Central memory CD8-positive, alpha-beta T cell (primary cell): ENCODE measurements at regions not wholly inside any gene's neighbourhood (a gene's known extent, or its start where the extent isn't known, plus 50 kb on each side); places are given as distances from the start of the nearest gene placed in this dataset.

ENCODE experiments used
- ATAC-seq: fragments of 150-1000 bp; cut with Tn5 transposase; replicated peaks from 2 replicates; pipeline ENCODE4 v1.10.0; 2022; ENCODE audit warnings: mild to moderate bottlenecking, moderate FRiP score, moderate number of reproducible peaks; ENCODE audit not compliant: poor library complexity, severe bottlenecking; ENCODE audit errors: extremely low read depth
- DNase-seq, 2 donors: peaks; one replicate each; pipeline ENCODE4 v3.0.0; 2021; ENCODE audit warnings: low spot score in 2 of 2
- H3K27ac Mint-ChIP-seq: one replicate; pipeline ENCODE4 v1.8.0; 2022; ENCODE audit warnings: low read depth, mild to moderate bottlenecking, moderate library complexity, mixed read lengths
- H3K27me3 Mint-ChIP-seq: one replicate; pipeline ENCODE4 v1.8.0; 2022; ENCODE audit warnings: mixed read lengths
- H3K36me3 Mint-ChIP-seq: one replicate; pipeline ENCODE4 v1.8.0; 2022; ENCODE audit warnings: mild to moderate bottlenecking, moderate library complexity, mixed read lengths; ENCODE audit not compliant: insufficient read depth
- H3K4me1 Mint-ChIP-seq: one replicate; pipeline ENCODE4 v1.8.0; 2022; ENCODE audit warnings: mixed read lengths
- H3K4me3 Mint-ChIP-seq: one replicate; pipeline ENCODE4 v1.8.0; 2022; ENCODE audit warnings: mild to moderate bottlenecking, moderate library complexity, mixed read lengths
- H3K9me3 Mint-ChIP-seq: one replicate; pipeline ENCODE4 v1.8.0; 2022; ENCODE audit warnings: mixed read lengths

DNA sequence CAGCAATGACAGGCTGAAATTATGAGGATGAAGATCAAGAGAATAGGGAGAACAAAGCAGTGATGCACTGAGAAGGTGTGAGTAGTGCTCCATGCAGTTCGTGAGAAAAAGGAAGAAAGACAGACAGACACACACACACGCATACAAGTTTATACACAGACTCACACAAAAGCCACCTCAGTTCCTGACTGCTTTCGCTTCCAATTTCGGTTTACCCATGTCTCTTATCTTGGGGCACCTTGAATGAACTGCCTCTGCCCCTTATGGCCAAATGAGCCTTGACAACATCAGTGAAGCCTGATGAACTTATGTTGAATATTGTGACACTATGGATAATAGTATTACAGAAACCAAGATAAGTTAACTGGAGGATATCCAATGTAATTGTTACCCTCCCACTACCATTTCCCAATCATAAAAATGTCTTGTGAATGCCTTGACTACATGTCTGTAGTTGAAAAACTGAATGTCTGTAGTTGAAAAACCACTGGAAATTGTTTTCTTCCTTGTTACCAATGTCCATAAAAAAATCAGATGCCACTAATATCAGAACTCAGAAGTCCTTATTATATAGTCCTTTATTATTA, 380.4 kb upstream of the DDHD1 start:
- Mint-ChIP-seq H3K27me3 (no peaks in the 10 kb centered on the region), H3K4me3 (no peak overlapping the region), H3K27ac (no peak overlapping the region), H3K4me1 (no peaks in the 10 kb centered on the region), H3K36me3 (no peaks in the 10 kb centered on the region), H3K9me3 (no peaks in the 10 kb centered on the region)
- ATAC-seq (no peak), DNase-seq (no peak)

DNA sequence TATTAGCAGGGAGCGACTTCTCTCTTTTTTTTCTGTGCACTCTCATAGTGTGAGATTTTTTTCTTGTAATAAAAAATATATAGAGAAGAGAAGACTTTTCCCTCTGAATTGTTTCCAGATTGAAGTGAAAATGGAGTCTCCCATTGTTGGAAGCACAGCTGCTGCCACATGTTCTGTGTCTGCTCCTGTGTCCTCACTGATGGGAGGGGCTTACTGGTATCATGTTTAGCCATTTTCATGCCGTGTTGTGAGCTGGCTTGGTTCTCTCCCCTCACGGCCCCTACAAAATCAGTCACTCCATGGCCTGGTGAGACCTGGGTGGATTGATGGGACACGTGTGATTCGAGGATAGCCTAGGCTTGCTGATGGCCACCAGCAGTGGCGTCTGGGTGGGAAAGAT, 379.7 kb upstream of the DDHD1 start:
- no peaks in the 10 kb centered on the region for H3K27me3 Mint-ChIP-seq
- no peak for DNase-seq
- H3K4me3 Mint-ChIP-seq: no peak overlapping the region
- H3K27ac Mint-ChIP-seq: no peak overlapping the region
- no peak for ATAC-seq
- H3K4me1 Mint-ChIP-seq: no peaks in the 10 kb centered on the region
- H3K9me3 Mint-ChIP-seq: no peaks in the 10 kb centered on the region
- H3K36me3 Mint-ChIP-seq: no peaks in the 10 kb centered on the region

DNA sequence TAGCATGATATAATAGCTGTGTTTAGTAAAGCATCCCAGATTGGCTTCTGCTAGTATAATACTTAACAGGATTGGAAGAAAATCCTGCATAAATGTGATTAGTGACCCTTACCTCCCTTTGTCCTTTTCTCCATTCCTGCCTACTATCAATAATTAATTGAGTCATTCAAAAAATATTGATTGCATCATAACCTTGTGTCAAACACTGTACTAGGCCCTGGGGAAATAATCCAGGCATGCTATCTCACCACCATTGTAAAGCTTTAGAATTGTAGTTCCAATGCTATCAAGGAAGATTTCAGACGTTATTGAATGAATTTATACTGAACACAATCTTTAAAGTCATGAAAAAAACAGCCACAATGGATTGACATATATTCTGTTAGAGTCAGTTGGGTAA, 378.6 kb upstream of the DDHD1 start:
- H3K9me3 Mint-ChIP-seq: peaks cover 6% of the 10 kb centered on the region
- DNase-seq (no peak), ATAC-seq (no peak)
- H3K36me3 Mint-ChIP-seq: no peaks in the 10 kb centered on the region
- no peaks in the 10 kb centered on the region for H3K27me3 Mint-ChIP-seq
- no peak overlapping the region for H3K4me3 Mint-ChIP-seq
- H3K27ac Mint-ChIP-seq: no peak overlapping the region
- no peaks in the 10 kb centered on the region for H3K4me1 Mint-ChIP-seq

DNA sequence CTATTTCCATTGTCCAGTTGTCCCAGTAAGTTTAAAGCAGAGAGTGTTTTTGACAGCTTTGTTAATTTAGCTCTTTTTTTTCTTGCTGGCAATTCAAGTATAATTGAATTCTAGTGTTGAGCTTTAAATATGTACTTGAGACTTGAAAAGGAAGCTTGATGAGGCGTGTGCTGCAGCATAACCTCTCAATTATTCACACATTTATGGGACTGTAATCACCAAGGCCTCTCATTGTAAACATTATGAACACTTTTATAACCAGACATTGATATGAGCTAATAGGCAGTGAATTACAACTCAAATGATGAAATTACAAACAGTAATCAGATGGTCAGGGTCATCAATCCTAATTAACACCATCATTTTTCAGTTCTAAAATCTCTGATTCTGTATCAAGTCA, 378.0 kb upstream of the DDHD1 start:
- Mint-ChIP-seq H3K27ac (no peak overlapping the region), H3K36me3 (no peaks in the 10 kb centered on the region)

DNA sequence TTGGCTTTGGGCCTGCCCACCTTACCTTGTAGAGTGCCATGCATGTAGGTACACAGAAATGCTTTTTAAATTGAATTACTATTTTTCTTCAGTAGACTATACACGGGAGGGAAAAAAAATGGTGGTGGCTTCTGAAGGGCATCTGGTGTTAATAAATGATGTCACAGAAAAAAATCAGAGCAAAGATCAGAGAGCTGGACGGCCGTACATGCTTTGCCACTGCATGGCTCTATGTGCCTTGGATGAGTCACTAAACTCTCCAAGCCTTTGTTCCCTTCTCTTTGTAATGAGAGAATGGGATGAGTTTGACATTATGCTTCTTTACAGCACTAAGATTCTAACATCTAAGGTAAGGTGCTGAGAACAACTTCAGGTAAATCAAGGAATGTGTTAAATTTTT, 376.4 kb upstream of the DDHD1 start:
- no peaks in the 10 kb centered on the region for H3K27me3 Mint-ChIP-seq
- ATAC-seq: no peak
- H3K4me3 Mint-ChIP-seq: no peak overlapping the region
- H3K27ac Mint-ChIP-seq: no peak overlapping the region
- peaks cover 6% of the 10 kb centered on the region for H3K9me3 Mint-ChIP-seq
- no peaks in the 10 kb centered on the region for H3K36me3 Mint-ChIP-seq
- H3K4me1 Mint-ChIP-seq: no peaks in the 10 kb centered on the region
- no peak for DNase-seq

More for the DNA sequence above, 378.0 kb upstream of the DDHD1 start:
- no peaks in the 10 kb centered on the region for H3K27me3 Mint-ChIP-seq
- no peak for ATAC-seq
- H3K4me1 Mint-ChIP-seq: no peaks in the 10 kb centered on the region
- H3K9me3 Mint-ChIP-seq: peaks cover 6% of the 10 kb centered on the region
- H3K4me3 Mint-ChIP-seq: no peak overlapping the region
- no peak for DNase-seq

DNA sequence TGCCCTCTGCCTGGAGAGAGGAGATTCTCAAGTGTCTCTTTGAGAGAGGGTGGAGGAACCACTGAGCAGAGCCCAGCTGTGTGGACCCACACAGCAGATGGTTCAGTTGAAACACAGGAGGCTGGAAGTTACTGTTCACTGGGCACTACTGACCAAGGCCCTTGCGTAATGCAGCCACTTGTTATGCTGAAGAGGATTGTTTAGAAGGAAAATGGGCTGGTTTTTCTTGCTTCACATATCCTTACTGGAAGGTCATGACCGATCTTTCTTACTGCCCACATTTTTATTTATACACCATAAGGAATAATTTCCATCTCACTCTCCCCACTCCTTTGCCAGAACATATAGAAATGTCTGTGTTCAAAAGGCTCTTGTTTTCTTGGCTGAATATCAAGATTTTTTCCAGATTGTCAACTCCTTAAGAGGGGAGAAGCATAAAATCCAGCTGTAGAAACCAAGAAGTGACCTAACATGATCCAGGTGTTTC, 375.1 kb upstream of the DDHD1 start:
- H3K27me3 Mint-ChIP-seq: no peaks in the 10 kb centered on the region
- DNase-seq (no peak), ATAC-seq (no peak)
- H3K9me3 Mint-ChIP-seq: peaks cover 6% of the 10 kb centered on the region
- no peaks in the 10 kb centered on the region for H3K36me3 Mint-ChIP-seq
- no peaks in the 10 kb centered on the region for H3K4me1 Mint-ChIP-seq
- H3K4me3 Mint-ChIP-seq: no peak overlapping the region
- H3K27ac Mint-ChIP-seq: no peak overlapping the region

DNA sequence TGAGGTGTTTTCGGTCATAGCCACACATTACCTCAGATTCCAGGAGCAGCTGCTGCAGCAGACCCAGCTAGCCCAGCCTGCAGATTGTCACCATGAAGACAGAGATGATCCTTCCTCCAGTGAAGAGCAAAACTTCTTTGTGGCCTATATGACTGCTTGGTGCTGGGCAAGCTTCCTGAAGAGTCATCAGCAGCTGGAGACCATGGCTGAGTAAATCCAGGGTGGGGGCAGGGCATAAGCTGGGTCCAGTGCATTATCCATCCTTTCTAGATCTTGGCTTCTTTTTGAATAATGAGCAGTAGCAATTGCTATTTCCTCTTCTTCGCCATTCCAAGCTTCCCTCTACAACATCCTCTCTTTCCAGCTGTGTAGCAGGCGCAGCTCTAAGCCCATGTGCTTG, 373.1 kb upstream of the DDHD1 start:
- H3K9me3 Mint-ChIP-seq: peaks cover 10% of the 10 kb centered on the region
- no peaks in the 10 kb centered on the region for H3K36me3 Mint-ChIP-seq
- no peak overlapping the region for H3K4me3 Mint-ChIP-seq
- no peaks in the 10 kb centered on the region for H3K4me1 Mint-ChIP-seq
- H3K27me3 Mint-ChIP-seq: no peaks in the 10 kb centered on the region
- no peak for ATAC-seq
- DNase-seq: no peak
- no peak overlapping the region for H3K27ac Mint-ChIP-seq

DNA sequence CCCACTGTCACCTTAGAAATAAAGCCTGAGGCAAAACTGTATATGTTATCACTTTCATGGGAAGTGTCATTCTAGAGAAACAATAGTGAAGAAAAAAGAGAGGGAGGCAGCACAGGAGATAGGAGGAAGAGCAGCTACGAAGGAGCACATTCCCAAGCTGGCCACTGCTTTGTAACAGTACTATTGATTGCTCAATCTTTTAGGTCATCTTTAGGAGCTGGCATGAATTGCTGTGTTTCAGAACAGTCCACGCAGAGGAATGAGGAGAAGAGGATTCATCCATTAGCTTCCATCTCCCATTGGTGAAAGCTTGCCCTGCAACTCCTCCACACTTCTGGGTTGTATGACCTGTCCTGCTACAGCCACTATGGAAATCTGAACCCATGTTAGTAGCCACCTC, 372.5 kb upstream of the DDHD1 start:
- Mint-ChIP-seq H3K4me1 (no peaks in the 10 kb centered on the region), H3K27me3 (no peaks in the 10 kb centered on the region), H3K4me3 (no peak overlapping the region), H3K27ac (no peak overlapping the region), H3K36me3 (no peaks in the 10 kb centered on the region), H3K9me3 (peaks cover 14% of the 10 kb centered on the region)
- ATAC-seq: no peak
- DNase-seq: no peak

DNA sequence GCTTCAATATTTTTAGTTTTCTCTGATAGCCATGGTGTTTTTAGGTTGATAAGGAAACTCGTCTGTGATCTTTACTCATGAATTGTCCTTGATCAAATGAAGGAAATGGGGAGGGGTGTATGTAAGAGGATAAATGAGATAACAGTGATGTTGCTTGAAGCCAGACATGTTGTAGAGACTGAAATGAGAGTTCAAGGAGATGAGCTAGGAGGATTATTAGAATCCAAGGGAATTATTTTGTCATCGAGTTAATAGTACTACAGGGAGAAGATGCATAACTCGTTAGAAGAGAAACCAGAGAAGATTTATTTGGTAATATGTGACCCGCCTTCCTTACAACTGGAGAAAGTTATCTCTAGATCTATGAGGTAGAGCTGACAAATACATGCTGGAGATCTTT, 371.3 kb upstream of the DDHD1 start:
- Mint-ChIP-seq H3K27me3 (no peaks in the 10 kb centered on the region), H3K36me3 (no peaks in the 10 kb centered on the region), H3K4me1 (no peaks in the 10 kb centered on the region), H3K27ac (no peak overlapping the region), H3K4me3 (no peak overlapping the region), H3K9me3 (peaks cover 16% of the 10 kb centered on the region)
- DNase-seq (no peak), ATAC-seq (no peak)

DNA sequence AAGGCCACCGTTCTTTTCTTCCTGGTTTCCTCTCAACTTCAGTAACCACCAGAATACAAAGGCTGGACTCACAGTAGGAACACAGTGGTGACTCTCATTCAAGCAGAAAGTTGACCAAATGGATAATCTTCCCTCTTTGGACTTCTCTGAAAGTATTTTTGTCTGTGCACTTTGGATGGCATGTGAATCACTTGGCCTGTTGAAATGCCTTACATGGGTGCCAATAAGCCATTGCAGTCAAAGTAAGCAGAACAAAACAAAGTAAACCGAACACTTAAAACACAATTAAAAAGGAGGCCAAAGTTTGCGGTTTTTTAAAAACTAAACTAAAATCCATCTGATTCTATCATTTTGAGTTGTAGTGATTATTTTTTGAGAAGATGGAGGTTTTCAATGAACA, 370.1 kb upstream of the DDHD1 start:
- Mint-ChIP-seq H3K27ac (no peak overlapping the region), H3K27me3 (no peaks in the 10 kb centered on the region), H3K4me1 (no peaks in the 10 kb centered on the region), H3K36me3 (no peaks in the 10 kb centered on the region), H3K4me3 (no peak overlapping the region), H3K9me3 (peaks cover 18% of the 10 kb centered on the region)
- ATAC-seq: no peak
- DNase-seq: no peak

DNA sequence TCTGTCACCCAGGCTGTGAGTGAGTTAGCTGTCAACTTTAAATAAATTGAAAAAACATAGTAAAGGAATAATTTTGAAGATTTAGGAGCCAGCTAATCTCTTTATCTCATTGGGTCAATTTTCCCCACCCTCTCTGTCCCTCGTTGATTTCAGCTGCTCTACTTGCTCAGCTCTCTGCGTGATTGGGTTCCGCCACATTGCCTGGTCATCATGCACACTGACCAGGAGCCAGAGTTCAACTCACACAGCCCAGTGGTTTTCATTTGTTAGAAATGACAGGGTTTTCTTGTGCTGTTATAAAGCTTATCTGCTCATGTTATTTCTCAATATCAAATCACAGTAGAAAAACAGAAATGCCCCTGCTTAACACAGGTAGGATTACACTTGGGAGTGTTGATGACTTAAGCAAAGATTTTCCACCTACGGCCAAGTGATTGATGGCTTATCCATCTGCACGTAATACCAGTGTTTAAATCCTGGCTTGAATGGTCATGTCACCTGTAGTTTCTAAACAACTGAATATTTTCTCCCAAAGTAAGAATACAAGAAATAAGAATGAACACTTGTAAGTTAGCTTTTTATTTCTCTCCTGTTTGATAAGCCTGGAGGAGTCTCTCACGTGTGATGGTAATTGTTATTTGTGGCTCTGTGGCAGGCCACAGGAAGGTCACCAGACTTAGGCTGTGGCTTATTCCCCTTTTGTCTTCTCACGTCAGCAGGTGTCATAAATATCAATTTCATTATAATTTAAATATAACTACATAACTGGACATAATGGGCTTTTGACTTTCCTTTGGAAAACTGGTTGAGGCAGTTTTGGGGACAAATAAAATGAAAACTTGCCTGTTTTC, 367.2 kb upstream of the DDHD1 start:
- ATAC-seq (no peak), DNase-seq (no peak)
- no peak overlapping the region for H3K4me3 Mint-ChIP-seq
- peaks cover 11% of the 10 kb centered on the region for H3K9me3 Mint-ChIP-seq
- no peaks in the 10 kb centered on the region for H3K27me3 Mint-ChIP-seq
- no peaks in the 10 kb centered on the region for H3K4me1 Mint-ChIP-seq
- no peaks in the 10 kb centered on the region for H3K36me3 Mint-ChIP-seq
- no peak overlapping the region for H3K27ac Mint-ChIP-seq

DNA sequence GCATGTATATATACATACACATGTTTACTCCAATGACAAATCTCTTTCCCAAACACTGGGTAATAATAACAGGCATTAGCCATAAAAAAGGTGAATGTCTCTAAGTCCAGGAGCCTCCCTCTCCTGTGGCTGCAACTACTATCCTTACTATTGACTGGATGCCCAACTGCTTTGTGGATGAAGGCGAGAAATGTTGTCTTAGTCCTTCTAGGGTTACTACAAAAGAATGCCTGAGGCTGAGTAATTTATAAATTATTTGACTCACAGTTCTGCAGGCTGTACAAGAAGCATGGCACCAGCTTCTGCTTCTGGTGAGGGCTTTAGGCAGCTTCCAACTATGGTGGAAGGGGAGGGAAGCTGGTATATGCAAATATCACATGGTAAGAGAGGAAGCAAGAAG, 366.0 kb upstream of the DDHD1 start:
- no peak for DNase-seq
- Mint-ChIP-seq H3K27ac (no peak overlapping the region), H3K36me3 (no peaks in the 10 kb centered on the region), H3K9me3 (peaks cover 11% of the 10 kb centered on the region), H3K27me3 (no peaks in the 10 kb centered on the region), H3K4me3 (no peak overlapping the region), H3K4me1 (no peaks in the 10 kb centered on the region)
- no peak for ATAC-seq

DNA sequence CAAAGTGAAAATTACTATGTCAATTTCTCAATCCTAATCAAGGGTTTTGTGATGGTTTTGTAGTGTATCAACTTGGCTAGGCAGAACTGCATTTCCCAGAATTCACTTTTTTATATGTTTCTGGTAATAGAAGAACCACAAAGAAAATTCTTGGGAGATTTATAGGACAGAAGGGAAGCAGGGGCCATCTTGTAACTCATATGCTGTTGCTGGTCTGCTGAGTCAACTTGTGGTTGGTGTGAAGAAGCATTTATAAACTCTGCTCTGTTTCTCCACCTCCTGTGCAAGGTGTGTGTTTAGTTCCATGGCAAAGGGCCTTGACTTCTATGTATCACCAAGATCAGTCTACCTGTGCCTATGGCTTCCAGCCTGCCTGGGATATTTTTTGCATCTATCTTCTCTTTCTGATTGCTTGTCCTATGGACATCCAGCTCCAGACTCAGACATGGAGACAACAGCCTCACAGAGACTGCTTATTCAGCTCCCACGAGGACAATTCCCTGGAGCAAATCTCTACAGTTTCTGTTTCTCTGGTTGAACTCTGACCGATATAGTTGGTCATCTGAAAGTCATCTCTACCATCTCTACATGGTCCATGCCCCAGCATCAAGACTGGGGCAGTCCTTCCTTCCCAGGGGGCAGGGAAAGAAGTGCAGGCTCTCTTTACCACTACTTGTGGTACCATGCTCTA, 364.3 kb upstream of the DDHD1 start:
- peaks cover 25% of the 10 kb centered on the region for H3K9me3 Mint-ChIP-seq
- no peaks in the 10 kb centered on the region for H3K36me3 Mint-ChIP-seq
- no peak overlapping the region for H3K27ac Mint-ChIP-seq
- H3K4me1 Mint-ChIP-seq: no peaks in the 10 kb centered on the region
- DNase-seq (no peak), ATAC-seq (no peak)
- H3K4me3 Mint-ChIP-seq: no peak overlapping the region
- H3K27me3 Mint-ChIP-seq: no peaks in the 10 kb centered on the region
